RPMI8226 (cell line): ENCODE measurements at regions not wholly inside any gene's neighbourhood (a gene's known extent, or its start where the extent isn't known, plus 50 kb on each side); places are given as distances from the start of the nearest gene placed in this dataset.

Experiments
- DNase-seq: peaks from one replicate; pipeline ENCODE4 v3.0.0-alpha.2; 2015

- DNase-seq = no peak
Observed at GRCh38 chr5:167447466-167448375, 843.7 kb upstream of the WWC1 start.

DNA sequence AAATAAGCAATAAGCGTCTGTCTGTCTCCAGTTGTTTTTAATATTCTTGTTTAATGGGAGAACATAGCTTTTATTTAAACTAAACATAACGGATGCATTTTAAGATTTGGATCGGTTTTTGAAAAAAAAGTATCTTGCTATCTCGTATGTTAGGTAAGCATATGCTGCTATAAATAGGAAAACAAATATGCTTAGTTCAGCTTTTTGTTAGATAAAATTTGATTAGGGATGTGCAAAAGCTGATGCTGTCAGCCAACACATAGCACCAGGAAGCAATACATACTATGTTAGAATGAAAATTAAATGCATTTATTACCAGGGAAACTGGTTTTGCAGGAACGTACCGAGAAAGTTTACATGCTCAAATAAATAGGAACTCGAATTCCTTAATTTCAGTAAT, 843.1 kb upstream of the WWC1 start:
- DNase-seq = no peak

- no peak for DNase-seq
Observed at GRCh38 chr5:167451076-167451475, 840.4 kb upstream of the WWC1 start.

GRCh38 chr5:167452136-167452535, 839.3 kb upstream of the WWC1 start:
- DNase-seq = no peak

- no peak for DNase-seq
Observed at GRCh38 chr5:167453246-167454030, 838.0 kb upstream of the WWC1 start.

DNA sequence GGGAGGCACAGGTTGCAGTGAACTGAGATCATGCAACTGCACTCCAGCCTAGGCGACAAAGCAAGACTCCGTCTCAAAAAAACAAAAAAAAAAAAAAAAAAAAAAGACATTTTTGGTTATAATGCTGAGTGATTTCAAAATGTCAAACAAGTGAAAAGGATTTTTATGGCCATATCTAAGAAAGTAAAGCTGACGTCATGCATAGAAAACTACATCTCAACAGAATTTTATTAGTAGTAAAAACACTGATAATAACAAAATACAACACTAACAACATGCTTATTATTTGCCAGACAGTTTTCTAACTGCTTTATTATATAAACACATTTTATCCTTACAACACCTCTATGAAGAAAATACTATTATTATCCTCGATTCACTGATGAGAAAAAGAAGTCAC, 833.0 kb upstream of the WWC1 start:
- no peak for DNase-seq

DNA sequence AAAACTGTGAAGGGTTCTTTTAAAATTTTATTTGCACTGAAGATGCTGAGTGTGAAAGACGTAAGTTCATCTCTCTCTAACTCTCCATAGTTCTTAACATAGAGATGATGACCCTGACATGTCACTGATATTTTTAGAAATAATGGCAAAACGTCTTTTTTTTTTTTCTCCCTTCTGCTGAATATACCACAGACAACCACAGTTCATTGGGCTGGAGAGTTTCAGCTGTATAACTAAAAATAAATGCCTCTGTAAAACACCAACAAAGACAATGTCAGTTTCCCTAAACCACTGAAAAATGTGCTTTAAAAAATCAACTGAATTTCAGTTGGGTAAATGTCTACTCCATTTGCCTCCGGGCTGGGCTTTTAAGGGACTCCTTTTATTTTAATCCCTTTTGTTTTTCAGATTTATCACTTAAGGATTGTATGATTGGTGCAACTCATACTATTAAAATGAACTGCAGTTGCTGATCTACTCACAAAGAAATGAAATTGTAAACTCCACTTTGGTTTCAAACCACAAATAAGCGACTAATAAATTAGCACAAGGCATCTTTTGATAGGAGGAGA, 830.9 kb upstream of the WWC1 start:
- no peak for DNase-seq

- DNase-seq = no peak
Observed at GRCh38 chr5:167463939-167464338, 827.5 kb upstream of the WWC1 start.

DNA sequence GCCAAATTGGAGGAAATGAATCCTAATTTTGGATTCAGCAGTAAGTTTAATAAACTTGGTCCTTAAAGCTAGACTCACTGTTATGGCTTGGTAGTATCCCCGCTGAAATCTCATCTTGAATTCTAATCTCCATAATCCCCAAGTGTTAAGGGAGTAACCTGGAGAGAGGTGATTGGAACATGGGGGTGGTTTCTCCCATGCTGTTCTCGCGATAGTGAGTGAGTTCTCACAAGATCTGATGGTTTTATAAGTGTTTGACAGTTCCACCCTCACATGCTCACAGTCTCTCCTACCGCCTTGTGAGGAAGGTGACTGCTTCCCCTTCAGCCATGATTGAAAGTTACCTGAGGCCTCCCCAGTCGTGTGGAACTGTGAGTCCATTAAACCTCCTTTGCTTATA, 824.5 kb upstream of the WWC1 start:
- DNase-seq = no peak

DNA sequence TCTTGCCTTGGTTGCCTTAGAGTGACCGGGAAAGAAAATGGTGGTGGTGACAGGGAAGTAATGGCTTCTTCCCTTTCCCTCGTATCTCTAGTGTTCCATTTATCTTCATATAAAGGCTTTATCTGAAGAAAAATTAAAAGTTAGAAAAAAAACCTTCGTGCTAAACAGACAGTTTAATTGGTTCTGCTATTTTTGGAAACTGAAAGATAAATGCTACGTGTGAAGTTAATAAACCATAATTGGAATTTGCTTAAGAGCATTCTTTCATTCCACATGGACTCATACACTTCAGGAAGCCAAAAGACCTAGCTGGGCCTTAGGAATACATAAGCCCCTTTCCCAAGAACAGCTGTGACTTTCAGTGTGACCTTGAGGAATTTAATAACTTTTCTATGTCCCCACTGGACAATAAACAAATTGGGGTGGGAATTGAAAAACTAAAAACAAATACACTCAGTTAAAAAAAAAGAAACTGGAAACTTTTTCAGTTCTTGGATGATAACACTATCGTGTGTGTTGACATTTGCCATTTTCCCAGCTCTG, 818.8 kb upstream of the WWC1 start:
- no peak for DNase-seq

- DNase-seq = no peak
Observed at GRCh38 chr5:167478188-167478587, 813.3 kb upstream of the WWC1 start.

DNA sequence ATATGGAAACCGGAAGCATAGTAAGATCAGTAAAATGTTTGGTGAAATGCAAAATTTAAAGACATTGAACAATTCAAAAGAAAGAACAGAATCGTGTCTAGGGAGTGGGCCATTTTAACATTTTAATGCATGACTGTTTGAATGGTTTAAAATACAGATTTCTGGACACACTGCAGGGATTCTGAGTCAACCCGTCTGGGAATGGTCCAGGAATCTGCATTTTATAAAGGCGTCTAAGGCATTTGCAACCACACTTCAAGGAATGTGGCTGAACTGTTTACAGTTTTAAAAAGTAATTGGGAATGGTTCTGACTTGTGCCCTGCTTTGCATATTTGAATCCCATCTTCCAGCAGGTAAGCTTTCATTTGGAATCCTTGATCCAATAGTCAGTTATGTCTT, 811.7 kb upstream of the WWC1 start:
- no peak for DNase-seq

GRCh38 chr5:167481345-167481744, 810.1 kb upstream of the WWC1 start:
- no peak for DNase-seq

- no peak for DNase-seq
Observed at GRCh38 chr5:167482555-167482954, 808.9 kb upstream of the WWC1 start.

GRCh38 chr5:167485061-167485774, 806.2 kb upstream of the WWC1 start:
- no peak for DNase-seq

DNA sequence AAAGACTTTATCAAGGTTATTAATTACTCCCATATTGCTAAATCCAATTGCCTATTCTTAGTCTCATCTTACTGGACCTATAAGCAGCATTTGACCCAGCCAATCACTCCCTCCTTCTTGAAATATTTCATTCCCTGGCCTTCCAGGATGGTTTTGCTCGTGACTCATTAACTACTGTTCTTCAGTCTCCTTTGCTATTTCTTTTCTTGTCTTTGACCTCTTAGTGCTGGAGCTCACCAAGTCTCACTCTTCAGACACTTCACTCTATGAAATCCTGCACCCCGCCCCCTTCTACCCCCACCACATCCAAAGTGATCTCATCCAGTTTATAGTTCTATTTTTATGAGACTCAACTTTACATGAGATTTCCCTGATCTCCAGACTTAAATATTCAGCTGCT, 803.1 kb upstream of the WWC1 start:
- no peak for DNase-seq

- no peak for DNase-seq
Observed at GRCh38 chr5:167489202-167489601, 802.2 kb upstream of the WWC1 start.

- no peak for DNase-seq
Observed at GRCh38 chr5:167503926-167504720, 787.3 kb upstream of the WWC1 start.

DNA sequence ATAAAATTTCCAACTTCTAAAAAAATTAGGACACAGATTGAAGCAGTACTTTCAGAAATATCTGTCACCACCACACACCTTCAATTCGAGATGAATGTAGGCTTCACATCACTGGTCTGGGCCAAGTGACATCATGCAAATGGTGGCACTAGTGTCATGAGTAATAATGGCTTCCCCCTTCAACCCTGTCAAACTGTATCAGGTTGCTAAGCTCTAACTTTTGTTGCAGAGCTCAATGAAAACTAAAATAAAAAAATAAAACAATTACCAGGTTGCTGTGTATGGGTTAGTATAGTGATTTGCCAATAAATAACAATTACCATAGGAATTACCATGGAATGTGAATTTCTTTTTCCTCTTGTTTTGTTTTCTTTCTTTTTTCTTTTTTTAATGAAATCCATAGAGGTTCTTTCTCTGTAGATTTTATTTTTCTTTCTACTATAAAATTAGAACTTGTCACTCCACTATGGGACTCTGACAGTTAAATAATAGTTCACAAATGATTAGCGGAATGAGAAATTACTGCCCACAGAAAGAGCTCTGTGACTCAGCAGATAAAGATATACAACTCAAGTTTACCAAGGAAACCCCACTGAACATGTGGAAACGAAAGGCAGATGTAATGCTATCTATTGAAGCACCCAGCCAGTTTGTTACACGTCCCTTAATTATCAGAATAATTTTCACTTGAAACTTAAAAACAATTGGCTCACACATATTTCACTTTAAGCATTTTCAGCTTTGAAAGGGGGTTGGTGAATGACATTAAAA, 783.8 kb upstream of the WWC1 start:
- DNase-seq = no peak

- no peak for DNase-seq
Observed at GRCh38 chr5:167509076-167509475, 782.4 kb upstream of the WWC1 start.

- DNase-seq = no peak
Observed at GRCh38 chr5:167511276-167511675, 780.2 kb upstream of the WWC1 start.
